NCI-H1436 (cell line): ENCODE measurements at regions not wholly inside any gene's neighbourhood (a gene's known extent, or its start where the extent isn't known, plus 50 kb on each side); places are given as distances from the start of the nearest gene placed in this dataset.
"Not testable (repeated sequence)": the region's sequence is repeated elsewhere in the genome, so short reads cannot be mapped to it uniquely, and the experiment has no call there.

Experiments
- DNase-seq: peaks from one replicate; lab custom pipeline; 2025; lab: John Stamatoyannopoulos, UW

- DNase-seq = no peak
Observed at GRCh38 chr1:198934426-198934825, 295.6 kb downstream of the PTPRC start.

- peak; percentile 9 for DNase-seq
Observed at GRCh38 chr1:198934901-198935305, 296.1 kb downstream of the PTPRC start.

- DNase-seq = peak; percentile 80
Observed at GRCh38 chr1:198935306-198935921, 296.6 kb downstream of the PTPRC start.

- no peak for DNase-seq
Observed at GRCh38 chr1:198936371-198937083, 297.7 kb downstream of the PTPRC start.

- peak; percentile 62 for DNase-seq
Observed at GRCh38 chr1:198937231-198938031, 298.6 kb downstream of the PTPRC start.

GRCh38 chr1:198939286-198939685 lies 300.4 kb downstream of the PTPRC start:
- no peak for DNase-seq

GRCh38 chr1:198939956-198940355 lies 301.1 kb downstream of the PTPRC start:
- DNase-seq = no peak

- no peak for DNase-seq
Observed at GRCh38 chr1:198942466-198942865, 303.6 kb downstream of the PTPRC start.

- DNase-seq = no peak
Observed at GRCh38 chr1:198943484-198944187, 304.8 kb downstream of the PTPRC start.

GRCh38 chr1:198947456-198947855 lies 308.6 kb downstream of the PTPRC start:
- DNase-seq = no peak

GRCh38 chr1:198948895-198949659 lies 310.2 kb downstream of the PTPRC start:
- no peak for DNase-seq

GRCh38 chr1:198950036-198950435 lies 311.2 kb downstream of the PTPRC start:
- DNase-seq = no peak

GRCh38 chr1:198955085-198955484 lies 316.2 kb downstream of the PTPRC start:
- DNase-seq = no peak

- no peak for DNase-seq
Observed at GRCh38 chr1:198957044-198957443, 318.2 kb downstream of the PTPRC start.

- no peak for DNase-seq
Observed at GRCh38 chr1:198959032-198959431, 320.2 kb downstream of the PTPRC start.

- DNase-seq = no peak
Observed at GRCh38 chr1:198959676-198960075, 320.8 kb downstream of the PTPRC start.

- not testable (repeated sequence) for DNase-seq
Observed at GRCh38 chr1:198963796-198964195, 325.0 kb downstream of the PTPRC start.

- DNase-seq = no peak
Observed at GRCh38 chr1:198966519-198966918, 327.7 kb downstream of the PTPRC start.

- no peak for DNase-seq
Observed at GRCh38 chr1:198967566-198967965, 328.7 kb downstream of the PTPRC start.

- no peak for DNase-seq
Observed at GRCh38 chr1:198968866-198969265, 330.0 kb downstream of the PTPRC start.

GRCh38 chr1:198969981-198970380 lies 331.1 kb downstream of the PTPRC start:
- no peak for DNase-seq

- no peak for DNase-seq
Observed at GRCh38 chr1:198970916-198971315, 332.1 kb downstream of the PTPRC start.
